PC-9 (cell line): ENCODE measurements at regions not wholly inside any gene's neighbourhood (a gene's known extent, or its start where the extent isn't known, plus 50 kb on each side); places are given as distances from the start of the nearest gene placed in this dataset.

Source experiments
- CTCF ChIP-seq: fragments of 200-600 bp; sonication (generic); conservative IDR thresholded peaks from 2 replicates; pipeline ENCODE4 v1.6.1; 2017; ENCODE audit warnings: mixed run types, antibody characterized with exemption, mild to moderate bottlenecking, moderate library complexity
- EZH2 ChIP-seq: fragments of 200-600 bp; sonication (generic); IDR thresholded peaks from 2 replicates; pipeline ENCODE4 v1.8.0; 2017; ENCODE audit warnings: antibody characterized with exemption, low read depth

GRCh38 chr11:26843539-26843938 is 121.7 kb upstream of the SLC5A12 start:
- TF ChIP-seq CTCF (no peak), EZH2 (no peak)
